ENCODE measurements at regions not wholly inside any gene's neighbourhood (a gene's known extent, or its start where the extent isn't known, plus 50 kb on each side); places are given as distances from the start of the nearest gene placed in this dataset.

DNA sequence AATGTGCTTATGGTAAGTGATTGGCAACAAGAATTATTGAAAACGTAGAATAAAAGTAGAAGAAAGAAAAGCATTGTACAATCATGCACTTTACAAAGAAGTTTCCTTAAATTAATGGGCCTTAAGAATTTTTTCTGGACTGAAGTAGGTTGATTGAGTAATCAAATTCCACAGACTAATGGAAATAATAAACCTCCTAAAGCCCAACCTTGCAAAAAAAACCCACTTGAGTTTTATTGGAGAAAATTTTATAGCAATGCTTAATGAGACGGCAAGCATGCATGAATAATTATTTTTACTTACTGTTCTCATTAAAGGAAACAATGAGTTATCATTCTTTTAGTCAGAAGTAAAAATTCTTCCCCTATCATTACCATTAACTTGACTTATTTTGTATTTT, 676.1 kb upstream of the C9orf72 start:
- Mint-ChIP-seq H3K36me3 (ENCODE audit: low read depth) (no peaks in the 10 kb centered on the region), H3K4me1 (ENCODE audit: low read depth) (no peaks in the 10 kb centered on the region)
- no peak for DNase-seq

DNA sequence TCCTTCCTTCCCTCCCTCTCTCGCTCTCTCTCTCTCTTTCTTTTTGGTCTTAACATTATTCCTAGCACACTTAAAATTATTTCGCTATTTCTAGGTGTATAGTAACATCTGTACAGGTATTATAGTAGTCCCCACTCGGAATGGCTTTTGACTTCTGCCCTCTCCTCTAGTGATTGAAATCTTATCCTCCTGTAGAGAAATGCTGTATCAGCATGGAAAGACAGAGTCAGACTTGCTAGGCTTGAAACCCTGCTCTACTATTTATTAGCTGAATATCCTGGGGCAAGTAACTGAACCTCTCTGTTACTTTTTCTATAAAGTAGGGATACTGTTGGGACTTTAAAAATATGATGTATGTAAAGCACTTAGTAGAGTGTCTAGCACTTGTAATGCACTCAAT, 681.9 kb upstream of the C9orf72 start:
- no peak overlapping the region for H3K4me3 Mint-ChIP-seq
- H3K27me3 Mint-ChIP-seq: no peaks in the 10 kb centered on the region
- H3K9me3 Mint-ChIP-seq: peaks cover 3% of the 10 kb centered on the region
- H3K27ac Mint-ChIP-seq: no peak overlapping the region
- DNase-seq: no peak
- no peaks in the 10 kb centered on the region for H3K36me3 Mint-ChIP-seq (ENCODE audit: low read depth)
- H3K4me1 Mint-ChIP-seq (ENCODE audit: low read depth): no peaks in the 10 kb centered on the region

More for the DNA sequence above, 676.1 kb upstream of the C9orf72 start:
- H3K27ac Mint-ChIP-seq: no peak overlapping the region
- H3K27me3 Mint-ChIP-seq: no peaks in the 10 kb centered on the region
- H3K4me3 Mint-ChIP-seq: no peak overlapping the region
- H3K9me3 Mint-ChIP-seq: peaks cover 12% of the 10 kb centered on the region

- Mint-ChIP-seq H3K27me3 (no peaks in the 10 kb centered on the region), H3K27ac (no peak overlapping the region), H3K9me3 (peaks cover 3% of the 10 kb centered on the region), H3K36me3 (ENCODE audit: low read depth) (no peaks in the 10 kb centered on the region), H3K4me1 (ENCODE audit: low read depth) (no peaks in the 10 kb centered on the region), H3K4me3 (no peak overlapping the region)
- DNase-seq: no peak
Measured at GRCh38 chr9:28260330-28260729, 687.0 kb upstream of the C9orf72 start.

GRCh38 chr9:28264368-28264767, 691.1 kb upstream of the C9orf72 start:
- H3K4me1 Mint-ChIP-seq (ENCODE audit: low read depth): no peaks in the 10 kb centered on the region
- no peak overlapping the region for H3K27ac Mint-ChIP-seq
- DNase-seq: no peak
- H3K9me3 Mint-ChIP-seq: peaks cover 8% of the 10 kb centered on the region
- H3K36me3 Mint-ChIP-seq (ENCODE audit: low read depth): no peaks in the 10 kb centered on the region
- no peaks in the 10 kb centered on the region for H3K27me3 Mint-ChIP-seq
- H3K4me3 Mint-ChIP-seq: no peak overlapping the region

DNA sequence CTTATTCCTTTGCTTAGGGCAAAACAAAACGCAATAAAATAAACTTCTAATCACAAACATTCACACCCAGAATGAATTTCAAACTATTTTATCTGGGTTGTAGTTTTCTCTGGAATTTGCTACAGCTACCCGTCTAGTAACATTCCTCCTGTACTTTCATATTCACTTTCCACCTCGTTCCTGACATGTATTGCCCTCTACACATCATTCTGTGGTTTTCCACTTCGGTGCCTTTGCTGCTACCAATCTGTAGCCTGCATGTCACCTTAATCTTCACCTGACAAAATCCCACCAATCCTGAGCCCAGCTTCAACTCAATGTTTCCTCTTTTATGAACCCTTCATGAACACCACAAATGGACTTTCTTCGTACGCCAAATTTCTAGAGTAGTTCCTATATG, 694.1 kb upstream of the C9orf72 start:
- no peak for DNase-seq
- no peak overlapping the region for H3K4me3 Mint-ChIP-seq
- H3K27ac Mint-ChIP-seq: no peak overlapping the region
- peaks cover 9% of the 10 kb centered on the region for H3K9me3 Mint-ChIP-seq
- H3K4me1 Mint-ChIP-seq (ENCODE audit: low read depth): no peaks in the 10 kb centered on the region
- no peaks in the 10 kb centered on the region for H3K36me3 Mint-ChIP-seq (ENCODE audit: low read depth)
- no peaks in the 10 kb centered on the region for H3K27me3 Mint-ChIP-seq

DNA sequence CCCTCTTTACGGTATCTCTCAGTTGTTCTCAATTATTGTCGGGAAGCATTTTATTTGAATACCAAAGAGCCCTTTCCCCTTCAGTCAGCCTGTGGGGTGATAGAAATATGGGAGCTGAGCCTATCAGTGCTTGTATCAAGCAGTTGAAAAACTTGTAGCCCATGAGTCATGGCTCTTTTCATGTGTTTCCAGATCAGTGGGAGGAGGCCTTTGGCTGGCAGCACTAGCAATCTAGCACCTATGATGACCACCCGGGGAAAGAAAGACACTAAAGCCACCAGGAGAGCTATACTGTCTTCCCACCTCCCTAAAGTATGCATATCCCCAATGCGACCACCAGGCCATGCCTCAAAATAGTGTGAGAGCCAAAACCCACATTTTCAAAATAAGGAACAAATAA, 696.9 kb upstream of the C9orf72 start:
- no peaks in the 10 kb centered on the region for H3K36me3 Mint-ChIP-seq (ENCODE audit: low read depth)
- no peaks in the 10 kb centered on the region for H3K27me3 Mint-ChIP-seq
- DNase-seq: no peak
- peaks cover 14% of the 10 kb centered on the region for H3K9me3 Mint-ChIP-seq
- no peak overlapping the region for H3K27ac Mint-ChIP-seq
- no peak overlapping the region for H3K4me3 Mint-ChIP-seq
- no peaks in the 10 kb centered on the region for H3K4me1 Mint-ChIP-seq (ENCODE audit: low read depth)

GRCh38 chr9:28272127-28272526, 698.8 kb upstream of the C9orf72 start:
- no peak overlapping the region for H3K27ac Mint-ChIP-seq
- no peaks in the 10 kb centered on the region for H3K36me3 Mint-ChIP-seq (ENCODE audit: low read depth)
- H3K4me3 Mint-ChIP-seq: no peak overlapping the region
- DNase-seq: no peak
- no peaks in the 10 kb centered on the region for H3K27me3 Mint-ChIP-seq
- no peaks in the 10 kb centered on the region for H3K4me1 Mint-ChIP-seq (ENCODE audit: low read depth)
- peaks cover 19% of the 10 kb centered on the region for H3K9me3 Mint-ChIP-seq

DNA sequence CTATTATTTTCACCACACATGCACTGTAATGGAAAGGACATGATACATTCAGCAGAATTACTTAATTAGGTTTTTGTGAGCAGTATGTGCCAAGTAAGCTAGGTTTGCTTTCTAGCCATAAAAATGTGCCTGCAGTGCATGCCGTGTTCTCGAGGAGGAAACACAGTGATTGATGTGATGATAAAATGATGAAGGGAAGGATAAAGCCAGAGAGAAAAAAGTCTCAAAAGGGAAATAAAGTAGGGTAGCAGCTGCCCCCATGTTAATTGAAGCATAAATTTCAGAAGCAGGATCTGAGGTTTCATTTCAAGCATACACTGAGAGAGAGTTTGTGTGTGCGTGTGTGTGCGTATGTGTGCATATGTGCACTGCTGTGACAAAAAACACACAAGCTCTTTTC, 714.2 kb upstream of the C9orf72 start:
- no peak for DNase-seq
- Mint-ChIP-seq H3K36me3 (ENCODE audit: low read depth) (no peaks in the 10 kb centered on the region), H3K27ac (no peak overlapping the region)

GRCh38 chr9:28289746-28290145, 716.5 kb upstream of the C9orf72 start:
- DNase-seq: no peak
- no peaks in the 10 kb centered on the region for H3K27me3 Mint-ChIP-seq
- no peak overlapping the region for H3K27ac Mint-ChIP-seq
- no peaks in the 10 kb centered on the region for H3K36me3 Mint-ChIP-seq (ENCODE audit: low read depth)
- peaks cover 14% of the 10 kb centered on the region for H3K9me3 Mint-ChIP-seq
- no peak overlapping the region for H3K4me3 Mint-ChIP-seq
- no peaks in the 10 kb centered on the region for H3K4me1 Mint-ChIP-seq (ENCODE audit: low read depth)

More for the DNA sequence above, 714.2 kb upstream of the C9orf72 start:
- Mint-ChIP-seq H3K27me3 (no peaks in the 10 kb centered on the region), H3K9me3 (peaks cover 14% of the 10 kb centered on the region), H3K4me1 (ENCODE audit: low read depth) (no peaks in the 10 kb centered on the region), H3K4me3 (no peak overlapping the region)

DNA sequence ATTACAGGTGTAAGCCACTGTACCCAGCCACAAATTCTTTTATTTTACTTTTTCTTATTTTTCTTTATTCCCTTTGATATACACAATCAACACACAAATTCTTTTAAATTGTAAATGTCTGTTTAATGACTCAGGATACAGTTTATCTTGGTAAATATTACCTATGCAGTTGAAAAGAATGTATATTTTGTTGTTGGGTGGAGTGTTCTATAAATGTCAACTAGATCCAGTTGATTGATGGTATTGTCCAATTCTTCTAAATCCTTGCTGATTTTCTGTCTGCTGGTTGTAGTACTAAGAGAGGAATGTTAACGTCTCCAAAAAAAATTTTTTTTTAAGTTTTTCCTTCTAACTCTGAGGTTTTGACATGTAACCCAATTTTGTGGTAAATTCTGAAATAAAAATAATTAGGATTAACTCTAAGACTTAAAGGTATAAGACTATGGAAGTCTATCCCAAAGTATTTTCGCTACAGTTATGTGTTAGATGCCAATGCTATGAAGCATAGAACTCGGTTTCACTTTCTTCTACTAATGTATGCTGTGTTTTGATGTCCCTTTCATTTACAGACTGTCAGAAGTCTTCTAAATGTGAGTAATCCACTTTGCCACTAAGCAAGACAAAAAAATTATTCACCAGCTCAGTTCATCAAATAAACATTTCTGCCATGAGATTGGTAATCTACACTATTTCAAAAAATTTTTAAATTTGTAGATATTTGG, 720.2 kb upstream of the C9orf72 start:
- H3K4me3 Mint-ChIP-seq: no peak overlapping the region
- peaks cover 11% of the 10 kb centered on the region for H3K9me3 Mint-ChIP-seq
- no peak for DNase-seq
- no peaks in the 10 kb centered on the region for H3K4me1 Mint-ChIP-seq (ENCODE audit: low read depth)
- no peak overlapping the region for H3K27ac Mint-ChIP-seq
- H3K27me3 Mint-ChIP-seq: no peaks in the 10 kb centered on the region
- no peaks in the 10 kb centered on the region for H3K36me3 Mint-ChIP-seq (ENCODE audit: low read depth)

GRCh38 chr9:28301281-28301680, 728.0 kb upstream of the C9orf72 start:
- no peak for DNase-seq
- H3K27me3 Mint-ChIP-seq: no peaks in the 10 kb centered on the region
- H3K9me3 Mint-ChIP-seq: peaks cover 2% of the 10 kb centered on the region
- no peak overlapping the region for H3K4me3 Mint-ChIP-seq
- no peaks in the 10 kb centered on the region for H3K4me1 Mint-ChIP-seq (ENCODE audit: low read depth)
- no peak overlapping the region for H3K27ac Mint-ChIP-seq
- H3K36me3 Mint-ChIP-seq (ENCODE audit: low read depth): no peaks in the 10 kb centered on the region

DNA sequence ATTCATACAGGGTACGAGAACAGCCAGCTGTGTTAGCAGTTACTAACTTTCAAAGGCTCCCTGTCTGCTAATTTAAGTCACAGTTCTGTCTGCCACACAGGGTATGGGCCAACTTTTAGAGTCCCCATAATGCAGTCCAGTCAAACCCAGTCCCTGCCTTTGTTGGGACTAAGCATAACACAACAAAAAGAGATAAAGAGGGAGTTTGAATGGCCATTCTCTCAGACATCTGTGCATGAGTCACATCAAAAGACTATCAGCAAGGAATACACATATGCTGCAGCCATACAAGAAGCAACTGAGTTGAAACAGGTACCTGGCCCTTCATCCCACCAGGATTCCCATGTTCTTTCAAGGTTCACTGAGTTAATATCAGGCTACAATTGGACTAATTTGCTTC, 744.5 kb upstream of the C9orf72 start:
- no peaks in the 10 kb centered on the region for H3K9me3 Mint-ChIP-seq
- DNase-seq: no peak
- no peak overlapping the region for H3K4me3 Mint-ChIP-seq
- H3K4me1 Mint-ChIP-seq (ENCODE audit: low read depth): no peaks in the 10 kb centered on the region
- H3K27ac Mint-ChIP-seq: no peak overlapping the region
- no peaks in the 10 kb centered on the region for H3K36me3 Mint-ChIP-seq (ENCODE audit: low read depth)
- no peaks in the 10 kb centered on the region for H3K27me3 Mint-ChIP-seq

DNA sequence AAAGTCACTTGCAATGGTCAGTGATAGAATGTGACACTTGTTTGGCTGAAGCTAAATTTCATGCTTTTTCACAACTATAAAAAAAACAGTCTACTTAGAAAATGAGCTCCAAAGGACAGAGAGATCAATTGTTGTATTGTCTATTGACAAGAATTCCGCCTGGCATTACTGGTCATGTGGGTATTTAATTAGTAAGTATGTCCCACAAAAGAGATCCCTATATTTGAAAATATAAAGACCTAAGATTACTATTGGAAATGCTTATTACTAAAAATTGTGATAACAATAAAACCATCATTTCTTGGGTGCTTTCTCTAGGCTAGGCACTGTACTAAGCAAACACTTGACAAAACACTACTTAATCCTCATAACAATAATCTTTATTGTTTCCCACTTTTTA, 745.2 kb upstream of the C9orf72 start:
- Mint-ChIP-seq H3K4me3 (no peak overlapping the region), H3K36me3 (ENCODE audit: low read depth) (no peaks in the 10 kb centered on the region), H3K9me3 (no peaks in the 10 kb centered on the region), H3K27me3 (no peaks in the 10 kb centered on the region), H3K27ac (no peak overlapping the region), H3K4me1 (ENCODE audit: low read depth) (no peaks in the 10 kb centered on the region)
- DNase-seq: no peak

GRCh38 chr9:28319981-28320380, 746.7 kb upstream of the C9orf72 start:
- H3K27me3 Mint-ChIP-seq: no peaks in the 10 kb centered on the region
- no peak overlapping the region for H3K4me3 Mint-ChIP-seq
- H3K4me1 Mint-ChIP-seq (ENCODE audit: low read depth): no peaks in the 10 kb centered on the region
- DNase-seq: no peak
- H3K27ac Mint-ChIP-seq: no peak overlapping the region
- no peaks in the 10 kb centered on the region for H3K9me3 Mint-ChIP-seq
- no peaks in the 10 kb centered on the region for H3K36me3 Mint-ChIP-seq (ENCODE audit: low read depth)

GRCh38 chr9:28320616-28321015, 747.3 kb upstream of the C9orf72 start:
- Mint-ChIP-seq H3K36me3 (ENCODE audit: low read depth) (no peaks in the 10 kb centered on the region), H3K4me3 (no peak overlapping the region), H3K27me3 (no peaks in the 10 kb centered on the region), H3K27ac (no peak overlapping the region), H3K4me1 (ENCODE audit: low read depth) (no peaks in the 10 kb centered on the region), H3K9me3 (no peaks in the 10 kb centered on the region)
- no peak for DNase-seq

DNA sequence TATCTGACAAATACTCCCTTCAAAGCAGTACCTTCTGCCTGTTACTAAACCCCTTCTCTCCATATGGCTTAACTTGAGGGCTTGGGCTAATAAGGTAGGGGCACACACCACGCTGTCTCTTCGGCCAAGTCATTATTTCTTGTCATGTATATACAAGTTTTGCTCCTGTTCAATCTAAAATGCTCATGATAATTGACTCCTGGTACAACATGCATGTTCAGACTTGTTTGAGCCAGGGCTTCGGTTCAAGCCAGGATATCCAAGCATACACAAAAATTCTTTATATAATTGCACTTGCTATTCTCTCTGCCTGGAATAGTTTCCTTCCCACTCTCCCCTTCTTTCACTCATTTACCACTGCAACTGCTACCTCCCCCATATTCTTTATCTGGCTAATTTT, 756.0 kb upstream of the C9orf72 start:
- H3K4me3 Mint-ChIP-seq: no peak overlapping the region
- no peaks in the 10 kb centered on the region for H3K4me1 Mint-ChIP-seq (ENCODE audit: low read depth)
- no peak overlapping the region for H3K27ac Mint-ChIP-seq
- peaks cover 10% of the 10 kb centered on the region for H3K9me3 Mint-ChIP-seq
- H3K36me3 Mint-ChIP-seq (ENCODE audit: low read depth): no peaks in the 10 kb centered on the region
- DNase-seq: no peak
- no peaks in the 10 kb centered on the region for H3K27me3 Mint-ChIP-seq

All from activated T-cell treated with anti-CD3 and anti-CD28 coated beads, Interleukin-2, amount 50 U/mL, for 24 hours (primary cell).